Anterior cingulate cortex (tissue), 58 donors: ENCODE measurements at regions not wholly inside any gene's neighbourhood (a gene's known extent, or its start where the extent isn't known, plus 50 kb on each side); places are given as distances from the start of the nearest gene placed in this dataset.

Experiments
- DNase-seq, 58 donors: peaks; one replicate each; lab custom pipeline; 2025; lab: John Stamatoyannopoulos, UW

DNA sequence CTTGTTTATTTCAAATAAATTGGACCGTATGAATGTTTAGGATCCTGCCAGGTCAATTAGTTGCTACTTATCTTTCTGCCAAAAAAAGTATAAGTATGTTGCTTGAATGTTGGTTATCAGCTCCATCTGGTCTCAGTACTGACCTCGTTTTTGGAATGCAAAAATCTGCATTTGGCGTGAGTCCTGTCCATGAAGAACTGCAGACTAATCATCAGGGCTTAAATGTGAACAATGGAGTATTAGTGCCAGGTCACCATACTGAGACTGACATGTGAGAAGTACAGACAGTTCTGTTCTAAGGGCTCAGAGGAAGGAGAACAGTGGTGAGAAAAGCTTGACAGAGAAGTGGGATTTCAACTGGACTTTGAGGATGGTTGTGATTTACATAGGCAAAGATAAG, 393.1 kb upstream of the SLC14A2 start:
- DNase-seq: no peak

DNA sequence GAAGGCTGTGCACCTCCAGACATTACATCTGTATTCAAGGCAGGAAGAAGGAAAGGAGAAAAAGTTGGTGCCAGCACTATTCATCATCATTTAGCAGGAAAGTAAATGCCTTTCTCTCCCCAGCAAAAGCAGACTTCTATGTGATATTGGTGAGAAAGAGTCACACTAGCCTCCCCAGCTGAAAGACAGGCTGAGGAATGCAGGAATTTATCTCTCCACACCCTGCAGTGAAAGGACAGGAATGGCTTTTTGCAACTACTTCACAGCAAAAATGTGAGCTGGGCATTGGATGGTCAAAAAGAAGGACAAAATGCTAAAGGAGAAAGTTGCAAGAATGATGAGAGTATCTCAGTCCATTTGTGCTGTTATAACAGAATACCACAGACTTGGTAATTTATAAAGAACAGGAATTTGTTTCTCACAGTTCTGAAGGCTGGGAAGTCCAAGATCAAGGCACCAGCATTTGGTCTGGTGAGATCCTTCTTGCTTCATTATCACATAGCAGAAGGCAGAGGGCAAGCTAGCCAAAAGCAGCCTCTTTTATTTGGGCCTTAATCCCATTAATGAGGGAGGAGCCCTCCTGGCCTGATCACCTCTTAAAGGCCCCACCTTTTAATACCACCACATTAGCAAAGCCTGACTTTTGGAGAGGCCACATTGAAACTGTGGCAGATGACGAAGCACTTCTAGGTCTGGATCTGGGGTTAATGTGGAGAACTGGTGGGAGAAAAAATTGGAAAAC, 388.1 kb upstream of the SLC14A2 start:
- DNase-seq: no peak

DNA sequence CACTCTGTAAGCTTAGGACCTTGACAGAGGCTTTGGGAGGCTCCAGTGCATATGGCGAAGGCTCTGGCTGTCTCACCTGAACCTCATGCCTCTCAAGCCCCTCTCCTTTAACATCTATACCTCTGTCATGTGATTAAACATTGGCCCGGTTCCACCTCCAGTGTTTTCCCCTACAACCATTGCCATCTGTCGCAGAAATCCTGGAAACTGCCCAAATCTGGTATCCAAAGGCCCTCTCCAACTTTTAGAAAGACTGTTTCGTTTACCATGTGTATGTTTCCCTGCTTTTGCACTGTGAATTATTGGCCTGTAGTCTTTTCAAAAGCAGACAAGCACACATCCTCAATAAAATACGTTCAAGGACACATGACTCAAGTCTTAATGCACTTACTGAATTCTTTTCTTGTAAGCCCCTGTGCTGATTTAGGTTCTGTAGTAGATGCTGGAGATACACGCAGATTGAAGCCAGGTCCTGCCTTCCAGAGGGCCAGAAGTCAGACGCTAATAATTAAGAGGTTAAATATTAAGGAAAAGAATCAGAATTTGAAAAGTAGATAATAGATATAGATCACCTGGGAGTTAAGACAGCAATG, 386.4 kb upstream of the SLC14A2 start:
- no peak for DNase-seq

DNA sequence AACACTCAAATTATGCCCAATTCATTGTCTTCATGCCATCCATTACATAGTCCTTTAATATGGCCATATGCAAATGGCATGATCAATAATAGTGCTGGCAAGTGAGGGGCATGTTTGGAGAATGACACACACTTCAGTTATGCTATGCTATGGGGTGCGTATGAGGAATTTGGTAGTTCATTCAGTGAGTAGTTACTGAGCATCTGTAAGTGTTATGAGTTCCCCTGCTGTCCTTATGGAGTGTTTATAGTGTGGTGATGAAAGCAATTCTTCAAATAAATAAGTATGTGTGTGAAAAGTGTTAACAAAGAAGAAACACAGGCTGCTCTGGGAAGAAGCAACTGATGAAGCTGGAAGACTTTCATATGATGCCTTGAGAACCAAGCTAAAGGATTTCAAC, 383.7 kb upstream of the SLC14A2 start:
- no peak for DNase-seq

DNA sequence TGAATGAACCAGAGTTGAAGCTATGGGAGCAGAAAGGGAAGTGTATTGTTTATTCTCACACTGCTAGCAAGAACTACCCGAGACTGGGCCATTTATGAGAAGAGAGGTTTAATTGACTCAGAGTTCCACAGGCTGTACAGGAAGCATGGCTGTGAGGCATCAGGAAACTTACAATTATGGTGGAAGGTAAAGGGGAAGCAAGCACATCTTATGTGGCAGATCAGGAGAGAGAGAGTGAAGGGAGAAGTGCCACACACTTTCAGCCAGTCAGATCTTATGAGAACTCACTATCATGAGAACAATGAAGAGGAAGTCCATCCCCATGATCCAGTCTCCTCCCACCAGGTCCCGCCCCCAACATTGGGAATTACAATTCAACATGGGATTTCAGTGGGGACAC, 383.2 kb upstream of the SLC14A2 start:
- no peak for DNase-seq

DNA sequence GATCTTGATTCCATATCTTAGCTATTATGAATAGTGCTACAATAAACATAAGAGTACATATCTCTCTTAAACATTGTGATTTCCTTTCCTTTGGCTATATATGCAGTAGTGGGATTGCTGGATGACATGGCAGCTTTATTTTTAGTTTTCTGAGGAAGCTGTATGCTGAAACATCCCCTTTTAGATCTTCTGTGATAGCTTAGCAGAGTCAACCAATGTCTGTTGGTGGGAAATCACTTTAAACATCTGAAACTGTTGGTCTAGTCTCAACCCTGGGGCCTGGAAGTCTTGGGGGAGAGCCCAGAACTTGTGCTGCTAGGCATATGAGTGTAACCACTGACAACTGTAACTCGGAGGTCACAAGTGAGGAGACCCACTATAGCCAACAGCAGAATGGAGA, 378.6 kb upstream of the SLC14A2 start:
- DNase-seq: no peak

DNA sequence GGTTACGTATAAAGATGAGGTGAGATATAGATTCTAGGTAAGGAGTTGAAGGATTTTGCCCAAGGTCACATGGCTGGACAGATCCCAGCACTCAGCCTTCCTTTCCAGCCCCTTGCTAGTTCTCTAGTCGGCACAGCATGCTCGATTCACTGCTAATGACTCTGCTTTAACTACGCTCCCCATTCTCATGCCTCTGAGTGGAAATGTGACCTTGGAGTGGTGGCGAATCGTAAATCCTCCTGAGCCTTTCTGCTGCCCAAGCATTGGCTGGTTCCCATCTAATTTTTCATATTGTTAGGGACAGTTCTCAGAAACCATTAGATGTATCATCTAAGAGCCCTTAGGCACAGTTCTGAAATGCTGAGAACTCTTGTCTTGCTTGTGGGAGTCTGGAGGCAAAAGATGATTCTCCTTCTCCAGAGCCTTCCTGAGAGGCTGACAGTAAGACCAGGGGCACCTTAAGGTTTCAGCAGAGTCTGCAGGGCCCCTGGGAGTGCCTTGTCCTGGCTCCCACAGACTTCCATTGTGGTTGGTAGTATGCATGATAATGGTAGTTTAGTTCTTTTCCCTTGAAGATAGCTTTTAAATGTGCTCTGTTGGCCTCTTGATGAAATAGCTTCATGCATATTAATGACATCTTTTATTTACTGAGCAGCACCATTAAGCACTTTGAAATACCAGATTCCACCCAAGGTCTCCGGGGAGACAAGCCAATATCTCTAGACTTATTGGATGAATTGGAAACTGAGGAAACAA, 377.8 kb upstream of the SLC14A2 start:
- no peak for DNase-seq

DNA sequence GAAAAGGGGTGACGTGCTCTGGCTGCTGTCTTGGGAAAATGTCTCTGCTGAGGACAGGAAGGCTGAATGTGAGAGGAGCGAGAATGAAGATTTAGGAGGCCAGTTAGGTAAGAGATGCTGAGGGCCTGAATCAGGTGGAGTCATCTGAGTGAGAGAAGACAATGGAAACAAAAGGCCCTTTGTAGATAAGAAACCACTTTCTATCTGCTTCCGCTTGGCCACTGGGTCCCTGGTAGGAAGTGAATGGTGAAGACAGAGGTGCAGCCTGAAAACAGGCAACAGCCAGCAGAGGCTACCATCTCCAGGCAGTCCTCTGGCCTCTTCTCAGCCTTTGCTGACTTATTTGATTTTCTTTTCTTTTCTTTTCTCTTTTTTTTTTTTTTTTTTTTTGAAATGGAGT, 374.0 kb upstream of the SLC14A2 start:
- no peak for DNase-seq

DNA sequence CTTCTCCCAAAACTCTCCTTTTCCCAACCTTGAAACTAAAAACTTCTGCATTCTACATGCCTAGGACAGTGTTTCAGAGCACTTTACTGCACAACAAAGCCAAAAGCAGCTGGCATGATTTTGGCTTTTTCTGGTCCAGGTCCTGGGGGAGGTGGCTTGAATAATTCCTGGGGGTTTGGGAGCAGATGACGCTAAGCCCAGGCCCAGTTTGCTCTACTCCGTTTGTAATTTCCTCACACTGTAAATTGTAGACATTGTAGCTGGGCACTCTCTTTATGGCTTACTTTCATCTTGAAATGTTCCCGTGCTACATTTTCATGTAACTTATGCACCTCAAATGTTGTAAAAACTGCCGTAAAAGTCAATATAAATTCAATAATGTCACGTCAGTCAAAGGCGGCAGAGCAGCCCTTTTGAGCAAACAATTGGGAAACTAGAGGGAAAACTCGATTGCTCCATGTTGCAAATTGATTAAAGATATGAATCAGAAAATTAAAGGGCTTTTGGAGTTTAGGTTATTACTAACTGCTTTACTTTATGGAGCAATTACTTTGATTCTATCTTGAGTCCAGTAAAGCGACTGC, 373.2 kb upstream of the SLC14A2 start:
- DNase-seq: no peak

DNA sequence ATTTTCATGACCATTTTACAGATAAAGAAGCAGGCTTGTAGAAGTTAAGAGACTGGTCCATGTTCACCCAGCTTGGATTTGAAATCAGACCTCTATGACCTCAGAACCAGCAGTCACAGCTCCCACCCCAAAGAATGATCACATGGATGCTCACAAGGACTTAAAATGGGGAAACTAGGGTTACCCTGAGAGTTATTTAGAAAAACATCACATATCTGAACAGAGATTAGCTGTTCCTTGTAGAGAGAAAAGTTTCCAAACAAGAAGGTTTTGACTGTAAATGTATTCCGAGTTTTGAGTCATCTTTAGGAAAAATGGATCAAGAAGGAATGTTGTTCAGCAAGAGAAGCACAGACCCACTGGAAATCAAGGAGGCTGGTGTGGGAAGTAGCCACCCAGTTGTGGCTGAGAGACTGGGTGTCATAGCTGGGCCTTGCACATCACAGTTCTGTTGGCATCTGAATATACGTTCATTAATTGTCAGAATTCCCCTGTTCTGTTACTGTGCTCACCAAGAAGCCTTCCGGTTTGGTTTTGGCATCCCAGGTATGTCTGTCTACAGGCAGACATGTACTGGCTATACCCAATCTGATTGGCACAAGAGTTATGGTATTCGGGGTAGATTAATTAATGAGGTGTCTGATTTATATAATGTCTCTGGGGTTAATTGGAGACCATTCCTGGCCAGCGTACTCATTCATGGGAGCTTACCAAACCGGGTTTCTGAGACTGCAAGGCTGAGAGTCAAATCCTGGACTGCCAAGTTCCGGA, 371.8 kb upstream of the SLC14A2 start:
- no peak for DNase-seq

DNA sequence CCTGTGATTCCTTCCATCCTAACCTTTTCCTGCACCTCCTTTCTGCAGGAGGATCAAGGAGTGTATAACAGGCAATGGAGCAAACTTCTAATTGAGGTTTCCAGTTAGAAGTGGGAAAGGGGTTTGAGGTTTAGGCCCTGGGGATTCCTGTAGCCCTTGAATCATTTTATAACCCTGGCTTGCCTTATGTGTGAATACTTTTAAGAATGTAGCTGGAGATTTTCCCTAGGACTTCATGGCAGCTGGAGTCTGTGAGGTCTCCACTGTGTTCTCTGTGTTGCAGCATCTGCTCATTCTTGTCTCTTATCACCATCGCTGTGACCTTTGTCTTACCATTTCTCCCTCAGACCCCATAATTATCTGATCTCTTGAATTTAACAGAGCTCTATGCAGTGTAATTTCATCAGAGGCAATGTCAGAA, 370.2 kb upstream of the SLC14A2 start:
- DNase-seq: no peak

DNA sequence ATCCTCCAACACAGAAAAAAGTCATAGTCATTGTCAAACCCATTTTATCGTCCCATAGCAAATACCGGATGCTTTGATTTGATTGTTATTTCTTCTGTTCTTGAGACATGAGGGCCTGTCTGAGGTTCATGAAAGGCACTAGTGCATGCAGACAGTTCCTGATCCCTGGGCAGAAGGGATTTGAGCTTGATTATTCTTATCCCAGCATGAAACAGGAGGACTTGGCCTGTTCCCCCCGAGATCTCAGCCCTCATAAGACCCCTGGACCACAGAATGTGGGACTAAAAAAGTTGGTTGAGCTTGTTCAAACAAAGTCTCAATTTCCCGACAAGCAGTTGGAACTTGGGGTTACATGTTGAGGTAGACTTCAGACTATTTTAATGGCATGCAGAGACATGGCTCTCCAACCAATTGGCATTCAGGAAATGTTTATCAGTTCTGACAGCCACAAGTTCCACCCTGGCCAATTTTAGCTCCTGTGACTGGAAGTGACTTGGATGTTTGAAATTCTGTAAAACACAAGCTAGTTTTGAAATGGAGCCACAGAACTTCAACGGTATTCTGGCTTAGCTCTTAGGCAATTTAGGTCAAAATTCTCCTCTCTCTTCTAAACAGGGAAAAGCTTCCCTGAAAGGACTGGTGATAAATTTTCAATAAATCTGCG, 366.9 kb upstream of the SLC14A2 start:
- peak in 4 of 58 donors; percentile 3 to 35 (median 26) for DNase-seq

DNA sequence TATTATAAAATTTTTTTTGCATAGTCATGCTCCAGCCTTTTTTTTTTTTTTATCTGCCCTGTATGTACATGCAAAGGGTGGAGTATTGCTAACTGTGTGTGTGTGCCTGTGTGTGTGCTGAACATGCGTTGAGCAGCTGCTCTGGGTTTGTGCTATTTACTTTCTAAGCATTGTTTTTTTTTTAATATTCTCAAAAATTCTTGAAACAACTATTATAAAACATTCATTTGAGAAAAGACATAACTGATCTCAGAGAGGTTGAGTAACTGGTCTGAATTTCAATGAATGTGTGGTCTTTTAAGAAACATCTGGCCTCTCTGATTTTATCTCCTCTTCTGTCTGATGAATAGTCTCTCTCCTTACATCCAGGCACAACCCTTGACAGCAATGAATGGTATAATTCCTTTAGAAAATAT, 366.0 kb upstream of the SLC14A2 start:
- DNase-seq: no peak

DNA sequence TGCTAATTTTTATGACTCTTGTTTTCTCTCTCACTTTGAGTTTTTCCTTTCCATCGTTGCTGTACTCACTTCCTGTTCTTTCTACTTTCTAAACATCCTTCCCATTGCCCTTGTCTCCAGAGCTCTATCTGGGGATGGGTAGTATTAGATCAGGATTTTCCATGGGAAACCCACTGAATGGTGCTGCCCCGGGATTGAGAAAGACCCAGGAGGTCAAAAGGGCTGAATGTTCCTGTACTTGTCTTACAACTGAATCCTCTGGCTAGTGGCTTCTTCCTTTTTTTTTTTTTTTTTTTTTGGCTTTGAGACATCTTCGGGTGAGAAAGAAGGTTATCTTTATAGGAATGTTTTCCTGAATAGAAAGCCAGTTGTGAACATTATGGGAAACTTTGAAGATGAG, 364.8 kb upstream of the SLC14A2 start:
- DNase-seq: no peak

DNA sequence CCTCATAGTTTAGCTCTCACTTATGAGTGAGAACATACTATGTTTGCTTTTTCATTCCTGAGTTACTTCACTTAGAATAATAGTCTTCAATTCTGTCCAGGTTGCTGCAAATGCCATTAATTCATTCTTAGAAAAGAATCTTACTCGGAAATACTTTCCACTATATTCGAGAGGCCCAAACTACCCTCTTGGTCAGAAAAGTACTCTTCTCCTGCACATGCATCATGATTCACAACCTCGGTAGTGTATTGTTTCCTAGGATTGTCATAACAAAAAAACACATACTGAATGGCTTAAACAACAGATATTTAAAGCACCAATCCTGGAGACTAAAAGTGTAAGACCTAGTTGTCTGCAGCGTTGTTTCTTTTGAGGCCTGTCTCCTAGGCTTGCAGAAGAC, 364.0 kb upstream of the SLC14A2 start:
- no peak for DNase-seq

DNA sequence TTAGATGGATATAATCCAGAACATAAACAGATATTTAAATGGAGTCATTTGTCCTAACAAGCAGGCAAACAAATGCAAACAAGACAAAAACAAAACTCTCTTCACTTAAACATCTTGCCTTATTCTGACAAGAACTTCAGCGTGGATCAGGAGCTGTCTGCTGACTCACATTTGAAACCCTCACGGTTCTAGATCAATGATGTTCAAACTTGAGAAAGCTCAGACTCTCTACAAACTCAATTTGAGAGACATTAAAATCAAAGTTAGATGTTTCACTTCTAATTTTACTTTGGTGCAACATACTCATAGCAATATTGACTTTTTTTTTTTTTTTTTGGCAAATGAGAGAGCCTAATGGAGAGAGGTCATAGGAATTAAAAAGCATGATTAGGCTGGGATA, 362.8 kb upstream of the SLC14A2 start:
- no peak for DNase-seq

DNA sequence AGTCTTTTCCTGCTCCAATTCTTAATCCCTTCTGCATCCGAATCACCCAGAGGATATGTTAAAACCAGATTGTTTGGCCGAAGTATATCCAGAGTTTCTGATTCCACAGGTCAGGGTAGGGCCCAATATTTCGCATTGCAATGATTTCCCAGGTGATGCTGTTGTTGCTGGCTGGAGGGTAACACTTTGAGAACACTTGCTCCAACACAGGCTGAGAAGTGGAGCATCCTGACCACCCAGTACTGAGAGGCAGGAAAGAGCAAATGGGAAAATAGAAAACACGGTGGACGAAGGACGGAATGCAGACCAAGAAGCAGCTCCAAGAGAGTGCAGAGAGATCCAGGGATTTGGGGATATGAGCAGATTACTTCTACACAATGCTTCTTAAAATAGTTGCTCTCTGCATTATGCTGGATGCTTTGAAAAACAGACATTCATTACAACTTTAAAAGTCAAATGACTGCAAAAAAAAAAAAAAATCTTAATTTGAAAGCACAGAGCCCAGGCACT, 362.2 kb upstream of the SLC14A2 start:
- no peak for DNase-seq

DNA sequence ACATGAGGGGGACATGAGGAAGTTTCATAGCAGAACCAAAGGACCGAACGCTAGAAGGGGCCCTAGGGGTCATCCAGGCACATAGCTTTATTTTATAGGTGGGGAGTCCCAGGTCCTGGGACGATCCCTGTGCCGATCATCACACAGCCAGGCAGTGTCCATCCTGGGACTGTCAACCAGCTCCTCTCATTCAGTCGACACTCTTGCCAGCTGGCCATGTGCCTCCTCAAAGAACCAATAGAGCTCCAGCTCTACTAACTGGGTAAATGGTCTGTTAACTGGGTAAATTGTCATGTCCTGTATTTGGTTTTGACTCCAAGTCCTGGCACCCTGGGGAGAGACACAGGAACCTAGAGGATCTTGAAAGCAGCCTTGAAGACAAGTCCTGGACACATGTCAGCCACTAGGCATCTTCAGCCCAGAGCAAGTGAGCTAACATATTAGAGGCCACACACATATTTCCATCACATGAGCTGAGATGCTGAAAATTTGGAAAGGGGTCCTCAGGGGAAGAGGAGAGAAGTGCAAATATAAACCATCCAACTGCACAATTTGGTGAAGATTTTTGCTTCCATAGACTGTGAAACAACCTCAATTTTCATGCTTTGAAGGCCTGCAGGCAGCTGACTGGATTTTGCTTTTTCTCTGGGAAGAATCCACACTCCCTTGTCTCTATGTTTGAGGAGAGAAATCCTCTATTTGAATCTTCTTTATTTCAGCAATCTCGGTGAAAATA, 361.1 kb upstream of the SLC14A2 start:
- DNase-seq: no peak

DNA sequence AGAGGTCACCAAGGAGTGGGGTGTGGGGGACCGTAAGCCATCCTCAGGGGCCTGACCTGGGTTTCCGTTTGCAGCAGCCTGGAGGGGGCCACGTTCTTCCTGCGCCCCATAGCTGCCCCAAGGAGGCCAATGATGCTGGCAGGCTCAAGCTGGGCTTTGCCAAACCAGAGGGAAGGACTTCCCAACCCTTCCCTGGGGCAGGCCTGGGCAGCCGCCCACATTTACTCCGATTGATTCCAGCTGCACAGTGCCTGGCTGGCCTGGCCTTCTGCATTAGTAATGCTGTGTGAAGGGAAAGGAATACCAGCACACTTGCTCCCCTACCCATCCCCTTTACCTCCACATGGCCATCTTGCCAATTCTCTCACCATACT, 360.6 kb upstream of the SLC14A2 start:
- DNase-seq: peak in 6 of 58 donors; percentile 3 to 13 (median 9)
